ENCODE measurements at regions not wholly inside any gene's neighbourhood (a gene's known extent, or its start where the extent isn't known, plus 50 kb on each side); places are given as distances from the start of the nearest gene placed in this dataset.

GRCh38 chr12:124489915-124490583, 77.4 kb downstream of the NCOR2 start:
- no peak for DNase-seq (ENCODE audit: low spot score)

GRCh38 chr12:124489220-124489619, 78.2 kb downstream of the NCOR2 start:
- no peak for DNase-seq (ENCODE audit: low spot score)

GRCh38 chr12:124488520-124488919, 78.9 kb downstream of the NCOR2 start:
- no peak for DNase-seq (ENCODE audit: low spot score)

- no peak for DNase-seq (ENCODE audit: low spot score)
Observed at GRCh38 chr12:124487834-124488165, 79.6 kb downstream of the NCOR2 start.

GRCh38 chr12:124487066-124487833, 80.2 kb downstream of the NCOR2 start:
- no peak for DNase-seq (ENCODE audit: low spot score)

GRCh38 chr12:124486346-124486963, 81.0 kb downstream of the NCOR2 start:
- DNase-seq (ENCODE audit: low spot score), result no peak

- no peak for DNase-seq (ENCODE audit: low spot score)
Observed at GRCh38 chr12:124485371-124485770, 82.0 kb downstream of the NCOR2 start.

- DNase-seq (ENCODE audit: low spot score), result no peak
Observed at GRCh38 chr12:124484526-124484953, 82.9 kb downstream of the NCOR2 start.

- no peak for DNase-seq (ENCODE audit: low spot score)
Observed at GRCh38 chr12:124484067-124484466, 83.3 kb downstream of the NCOR2 start.

GRCh38 chr12:124482901-124483799, 84.3 kb downstream of the NCOR2 start:
- no peak for DNase-seq (ENCODE audit: low spot score)

GRCh38 chr12:124482567-124482893, 84.9 kb downstream of the NCOR2 start:
- DNase-seq (ENCODE audit: low spot score), result no peak

- DNase-seq (ENCODE audit: low spot score), result no peak
Observed at GRCh38 chr12:124481772-124482566, 85.4 kb downstream of the NCOR2 start.

- DNase-seq (ENCODE audit: low spot score), result no peak
Observed at GRCh38 chr12:124481257-124481750, 86.1 kb downstream of the NCOR2 start.

GRCh38 chr12:124480469-124481256, 86.7 kb downstream of the NCOR2 start:
- DNase-seq (ENCODE audit: low spot score), result peak; percentile 92

- DNase-seq (ENCODE audit: low spot score), result peak; percentile 79
Observed at GRCh38 chr12:124479680-124480468, 87.5 kb downstream of the NCOR2 start.

- DNase-seq (ENCODE audit: low spot score), result no peak
Observed at GRCh38 chr12:124478985-124479645, 88.3 kb downstream of the NCOR2 start.

GRCh38 chr12:124478416-124478815, 89.0 kb downstream of the NCOR2 start:
- DNase-seq (ENCODE audit: low spot score), result no peak

- DNase-seq (ENCODE audit: low spot score), result no peak
Observed at GRCh38 chr12:124477107-124477915, 90.1 kb downstream of the NCOR2 start.

Data from D341Med (cell line).